HEK293 (cell line): ENCODE measurements at regions not wholly inside any gene's neighbourhood (a gene's known extent, or its start where the extent isn't known, plus 50 kb on each side); places are given as distances from the start of the nearest gene placed in this dataset.

Source experiments
- CTCF ChIA-PET: fragments of 350-600 bp; formaldehyde crosslinking; extraction: SDS; loops from one replicate; lab custom pipeline; 2021; ENCODE audit warnings: antibody characterized with exemption; lab: Yijun Ruan, JAX
- POLR2A ChIA-PET: fragments of 300-600 bp; formaldehyde crosslinking; extraction: SDS; loops from one replicate; lab custom pipeline; 2020; ENCODE audit warnings: antibody characterized with exemption, inconsistent platforms; lab: Yijun Ruan, JAX
- H3K27ac ChIP-seq: fragments of 200-500 bp; sonication (Bioruptor generic); 2 replicates; pipeline ENCODE4 v1.5.1; 2014; ENCODE audit warnings: low read depth, low read length, control low read depth, inconsistent platforms; ENCODE audit errors: extremely low read depth
- H3K36me3 ChIP-seq, 2 experiments: fragments of 200-500 bp in 1 of 2; sonication (Bioruptor generic) in 1 of 2; 1 replicate in 1 of 2; 2 replicates in 1 of 2; pipeline ENCODE4 v1.5.1; 2014 to 2017; ENCODE audit warnings: inconsistent platforms in 2 of 2, low read length in 2 of 2; ENCODE audit not compliant: control insufficient read depth in 2 of 2, insufficient read depth in 1 of 2
- H3K4me1 ChIP-seq: fragments of 200-500 bp; sonication (Bioruptor generic); 2 replicates; pipeline ENCODE4 v1.5.1; 2014; ENCODE audit warnings: mild to moderate bottlenecking, low read length, inconsistent platforms; ENCODE audit not compliant: control insufficient read depth, insufficient read depth
- H3K4me3 ChIP-seq: 2 replicates; pipeline ENCODE4 v1.5.1; 2011; ENCODE audit warnings: low read depth, mild to moderate bottlenecking, control low read depth, low read length, moderate library complexity
- H3K9me3 ChIP-seq: fragments of 200-500 bp; sonication (Bioruptor generic); 2 replicates; pipeline ENCODE4 v1.5.1; 2014; ENCODE audit warnings: low read depth, low read length, inconsistent platforms; ENCODE audit not compliant: control insufficient read depth, insufficient read depth
- GLI4 ChIP-seq: fragments of 450-650 bp; formaldehyde crosslinking; IDR thresholded peaks from 2 replicates; pipeline ENCODE4 v1.5.1; 2016; ENCODE audit warnings: missing biosample characterization, missing genetic modification characterization
- MZF1 ChIP-seq: fragments of 450-650 bp; formaldehyde crosslinking; IDR thresholded peaks from 2 replicates; pipeline ENCODE4 v1.5.1; 2017; ENCODE audit warnings: missing biosample characterization, missing genetic modification characterization, borderline replicate concordance
- SETDB1 ChIP-seq: IDR thresholded peaks from one replicate; pipeline ENCODE4 v1.6.1; 2017; ENCODE audit warnings: mild to moderate bottlenecking, low read length, moderate library complexity, mixed read lengths; ENCODE audit not compliant: insufficient read length
- ZBTB1 ChIP-seq: fragments of 450-650 bp; formaldehyde crosslinking; IDR thresholded peaks from 2 replicates; pipeline ENCODE4 v1.5.1; 2016; ENCODE audit warnings: missing biosample characterization, missing genetic modification characterization
- ZBTB7A ChIP-seq: fragments of 450-650 bp; formaldehyde crosslinking; IDR thresholded peaks from 2 replicates; pipeline ENCODE4 v1.5.1; 2016; ENCODE audit warnings: low read depth, missing biosample characterization, missing genetic modification characterization
- ZNF10 ChIP-seq: fragments of 450-650 bp; formaldehyde crosslinking; IDR thresholded peaks from 2 replicates; pipeline ENCODE4 v1.5.1; 2017; ENCODE audit warnings: missing biosample characterization, missing genetic modification characterization
- ZNF169 ChIP-seq: fragments of 450-650 bp; formaldehyde crosslinking; IDR thresholded peaks from 2 replicates; pipeline ENCODE4 v1.5.1; 2016; ENCODE audit warnings: missing biosample characterization, missing genetic modification characterization
- ZNF19 ChIP-seq: fragments of 450-650 bp; formaldehyde crosslinking; IDR thresholded peaks from 2 replicates; pipeline ENCODE4; 2016; ENCODE audit warnings: missing biosample characterization, missing genetic modification characterization, low read depth
- ZNF280D ChIP-seq: fragments of 450-650 bp; formaldehyde crosslinking; IDR thresholded peaks from 2 replicates; pipeline ENCODE4 v1.5.1; 2016; ENCODE audit warnings: missing biosample characterization, missing genetic modification characterization
- ZNF391 ChIP-seq: fragments of 450-650 bp; formaldehyde crosslinking; IDR thresholded peaks from 2 replicates; pipeline ENCODE4 v1.5.1; 2016; ENCODE audit warnings: low read depth, missing biosample characterization, missing genetic modification characterization, borderline replicate concordance
- ZNF433 ChIP-seq: fragments of 450-650 bp; formaldehyde crosslinking; IDR thresholded peaks from 2 replicates; pipeline ENCODE4 v1.5.1; 2016; ENCODE audit warnings: missing biosample characterization, missing genetic modification characterization, low read depth
- ZNF48 ChIP-seq: fragments of 450-650 bp; formaldehyde crosslinking; IDR thresholded peaks from 2 replicates; pipeline ENCODE4 v1.5.1; 2016; ENCODE audit warnings: missing biosample characterization, missing genetic modification characterization
- ZNF692 ChIP-seq: fragments of 450-650 bp; formaldehyde crosslinking; IDR thresholded peaks from 2 replicates; pipeline ENCODE4 v1.5.1; 2016; ENCODE audit warnings: missing biosample characterization, missing genetic modification characterization
- ZNF704 ChIP-seq: fragments of 450-650 bp; formaldehyde crosslinking; IDR thresholded peaks from 2 replicates; pipeline ENCODE4 v1.5.1; 2016; ENCODE audit warnings: missing biosample characterization, missing genetic modification characterization
- ZNF768 ChIP-seq: fragments of 450-650 bp; formaldehyde crosslinking; IDR thresholded peaks from 2 replicates; pipeline ENCODE4 v1.5.1; 2018; ENCODE audit warnings: missing biosample characterization, mild to moderate bottlenecking, missing genetic modification characterization
- ZNF843 ChIP-seq: fragments of 450-650 bp; formaldehyde crosslinking; IDR thresholded peaks from 2 replicates; pipeline ENCODE4 v1.5.1; 2016; ENCODE audit warnings: missing biosample characterization, missing genetic modification characterization
- TF ChIP-seq, protein P1 (sequence below): fragments of 450-650 bp; formaldehyde crosslinking; IDR thresholded peaks from 2 replicates; pipeline ENCODE4 v1.5.1; 2016; ENCODE audit warnings: missing biosample characterization, missing genetic modification characterization

- TF ChIP-seq ZNF280D (tag by site-specific recombination) (peak; percentile 66; the same call in 1 of the 2 replicates), SETDB1 (peak; percentile 41)
- TF ChIP-seq, all 188 proteins: peak for 3
These were observed 57.6 kb upstream of the SH3PXD2B start (continued) for GRCh38 chr5:172511952-172512351.

DNA sequence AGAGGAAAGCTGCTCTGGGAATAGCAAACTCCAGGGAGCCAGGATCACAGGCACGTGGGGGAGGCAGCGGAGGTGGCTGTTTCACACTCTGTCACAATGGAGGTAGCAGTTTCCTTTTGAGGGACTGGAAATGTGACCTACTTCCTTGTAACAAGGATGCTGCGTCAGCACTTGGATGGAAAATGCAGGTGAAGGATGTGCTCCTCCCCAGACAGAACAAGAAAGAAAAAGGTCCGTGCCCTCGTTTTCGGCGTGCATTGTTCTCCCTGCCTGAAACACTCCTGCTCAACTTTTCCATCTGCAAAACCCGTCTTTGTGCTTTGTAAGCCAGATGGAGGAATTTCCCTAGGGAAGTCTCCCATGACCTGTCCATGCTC, 55.1 kb upstream of the SH3PXD2B start:
- CTCF ChIA-PET: no interaction called here
- H3K9me3 ChIP-seq: no peaks in the 10 kb centered on the region; the same call in none of the 2 replicates
- TF ChIP-seq GLI4 (tag by site-specific recombination) (no peak), ZBTB1 (tag by site-specific recombination) (no peak), ZNF704 (tag by site-specific recombination) (no peak), ZNF48 (tag by site-specific recombination) (no peak), ZNF843 (tag by site-specific recombination) (no peak), ZNF391 (tag by site-specific recombination) (no peak), ZNF692 (no peak), ZNF768 (tag by site-specific recombination) (no peak), ZNF280D (tag by site-specific recombination) (no peak), ZNF169 (no peak), ZNF19 (no peak), MZF1 (tag by site-specific recombination) (no peak), ZNF10 (no peak), ZNF433 (tag by site-specific recombination) (no peak), ZBTB7A (tag by site-specific recombination) (no peak)
- TF ChIP-seq, protein P1, sequence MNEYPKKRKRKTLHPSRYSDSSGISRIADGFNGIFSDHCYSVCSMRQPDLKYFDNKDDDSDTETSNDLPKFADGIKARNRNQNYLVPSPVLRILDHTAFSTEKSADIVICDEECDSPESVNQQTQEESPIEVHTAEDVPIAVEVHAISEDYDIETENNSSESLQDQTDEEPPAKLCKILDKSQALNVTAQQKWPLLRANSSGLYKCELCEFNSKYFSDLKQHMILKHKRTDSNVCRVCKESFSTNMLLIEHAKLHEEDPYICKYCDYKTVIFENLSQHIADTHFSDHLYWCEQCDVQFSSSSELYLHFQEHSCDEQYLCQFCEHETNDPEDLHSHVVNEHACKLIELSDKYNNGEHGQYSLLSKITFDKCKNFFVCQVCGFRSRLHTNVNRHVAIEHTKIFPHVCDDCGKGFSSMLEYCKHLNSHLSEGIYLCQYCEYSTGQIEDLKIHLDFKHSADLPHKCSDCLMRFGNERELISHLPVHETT (tag by site-specific recombination): no peak
- TF ChIP-seq, all 188 proteins: peak for 0
- Histone ChIP-seq H3K36me3 (no peaks in the 10 kb centered on the region), H3K4me1 (no peaks in the 10 kb centered on the region), H3K4me3 (no peak overlapping the region), H3K27ac (no peak overlapping the region)
- POLR2A ChIA-PET: interaction anchor here (0.5 kb wide), 1 partner anchor 521 kb away, joined by 4 read pairs; no protein-coding TSS in a partner anchor
